Prostate gland (tissue), 2 donors: ENCODE measurements at regions not wholly inside any gene's neighbourhood (a gene's known extent, or its start where the extent isn't known, plus 50 kb on each side); places are given as distances from the start of the nearest gene placed in this dataset.

ENCODE experiments used
- POLR2A ChIP-seq: fragments of 450-650 bp; IDR thresholded peaks from one replicate; pipeline ENCODE4 v1.6.1; 2016; ENCODE audit warnings: antibody characterized with exemption, mild to moderate bottlenecking
- POLR2AphosphoS5 ChIP-seq: sonication (generic); formaldehyde crosslinking; IDR thresholded peaks from one replicate; pipeline ENCODE4 v1.6.1; 2017; ENCODE audit warnings: antibody characterized with exemption
- TF ChIP-seq, protein P1 (sequence below), 4 experiments: fragments of 200-600 bp in 2 of 4; fragments of 450-650 bp in 2 of 4; sonication (generic) in 2 of 4; IDR thresholded peaks; 1 replicate in 3 of 4; 2 replicates in 1 of 4; pipeline ENCODE4 v1.5.1; 2016 to 2019; ENCODE audit warnings: antibody characterized with exemption in 4 of 4, mild to moderate bottlenecking in 2 of 4, moderate library complexity in 2 of 4

DNA sequence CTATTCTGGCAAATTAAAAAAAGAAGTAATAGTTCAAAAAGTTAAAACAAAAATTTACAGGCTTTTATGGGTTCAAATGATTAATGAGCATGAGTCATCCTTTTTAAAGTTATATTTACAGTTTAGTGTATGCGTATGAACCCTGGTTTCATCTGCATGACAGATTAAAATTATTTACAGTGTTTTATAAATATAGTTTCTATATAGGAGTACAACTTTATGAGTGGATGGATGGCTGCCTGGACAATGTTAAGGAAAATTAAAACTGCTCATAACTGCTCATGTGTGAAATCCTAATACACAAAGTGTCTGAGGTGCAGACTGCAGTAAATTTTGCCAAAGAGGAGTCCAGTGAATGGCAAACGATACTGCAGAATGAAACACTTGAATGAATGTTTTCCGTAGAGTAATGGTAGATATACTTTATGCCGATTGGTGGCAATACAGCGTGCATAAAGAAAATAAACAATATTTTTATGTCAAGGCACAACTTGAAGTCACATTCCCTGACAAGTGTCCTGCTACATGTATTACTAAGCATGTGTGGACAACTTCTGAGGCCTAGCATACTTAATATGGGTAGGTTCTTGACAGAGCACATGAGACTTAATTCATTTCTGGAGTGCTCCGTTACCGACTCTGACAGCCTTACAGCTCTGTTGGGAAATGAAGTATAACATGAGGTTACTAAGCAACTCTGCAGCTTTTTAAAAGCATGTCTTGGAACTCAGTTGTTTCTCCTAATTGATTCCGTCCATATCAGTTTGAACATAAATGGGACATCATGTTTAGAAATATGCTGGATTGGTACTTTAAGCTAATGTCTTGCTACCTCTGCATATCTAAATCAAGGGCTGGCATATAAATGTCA lies 985.6 kb upstream of the PCDH7 start:
- TF ChIP-seq, protein P1, sequence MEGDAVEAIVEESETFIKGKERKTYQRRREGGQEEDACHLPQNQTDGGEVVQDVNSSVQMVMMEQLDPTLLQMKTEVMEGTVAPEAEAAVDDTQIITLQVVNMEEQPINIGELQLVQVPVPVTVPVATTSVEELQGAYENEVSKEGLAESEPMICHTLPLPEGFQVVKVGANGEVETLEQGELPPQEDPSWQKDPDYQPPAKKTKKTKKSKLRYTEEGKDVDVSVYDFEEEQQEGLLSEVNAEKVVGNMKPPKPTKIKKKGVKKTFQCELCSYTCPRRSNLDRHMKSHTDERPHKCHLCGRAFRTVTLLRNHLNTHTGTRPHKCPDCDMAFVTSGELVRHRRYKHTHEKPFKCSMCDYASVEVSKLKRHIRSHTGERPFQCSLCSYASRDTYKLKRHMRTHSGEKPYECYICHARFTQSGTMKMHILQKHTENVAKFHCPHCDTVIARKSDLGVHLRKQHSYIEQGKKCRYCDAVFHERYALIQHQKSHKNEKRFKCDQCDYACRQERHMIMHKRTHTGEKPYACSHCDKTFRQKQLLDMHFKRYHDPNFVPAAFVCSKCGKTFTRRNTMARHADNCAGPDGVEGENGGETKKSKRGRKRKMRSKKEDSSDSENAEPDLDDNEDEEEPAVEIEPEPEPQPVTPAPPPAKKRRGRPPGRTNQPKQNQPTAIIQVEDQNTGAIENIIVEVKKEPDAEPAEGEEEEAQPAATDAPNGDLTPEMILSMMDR (IDR thresholded peaks at IDR 0.05): no peak
- TF ChIP-seq POLR2A (no peak), POLR2AphosphoS5 (no peak)
